ENCODE measurements at regions not wholly inside any gene's neighbourhood (a gene's known extent, or its start where the extent isn't known, plus 50 kb on each side); places are given as distances from the start of the nearest gene placed in this dataset.

- no peak for DNase-seq (ENCODE audit: low read depth in 1 of 2, low spot score in 1 of 2)
Measured at GRCh38 chr6:137776256-137776655, 90.8 kb upstream of the TNFAIP3 start.

GRCh38 chr6:137776786-137777686 is 90.0 kb upstream of the TNFAIP3 start:
- DNase-seq (ENCODE audit: low read depth in 1 of 2, low spot score in 1 of 2) = no peak

- no peak for DNase-seq (ENCODE audit: low read depth in 1 of 2, low spot score in 1 of 2)
Measured at GRCh38 chr6:137777687-137778075, 89.4 kb upstream of the TNFAIP3 start.

GRCh38 chr6:137779982-137780381 is 87.1 kb upstream of the TNFAIP3 start:
- DNase-seq (ENCODE audit: low read depth in 1 of 2, low spot score in 1 of 2) = no peak

- no peak for DNase-seq (ENCODE audit: low read depth in 1 of 2, low spot score in 1 of 2)
Measured at GRCh38 chr6:137780447-137781034, 86.5 kb upstream of the TNFAIP3 start.

- DNase-seq (ENCODE audit: low read depth in 1 of 2, low spot score in 1 of 2) = no peak
Measured at GRCh38 chr6:137781639-137782038, 85.4 kb upstream of the TNFAIP3 start.

- no peak for DNase-seq (ENCODE audit: low read depth in 1 of 2, low spot score in 1 of 2)
Measured at GRCh38 chr6:137782166-137783039, 84.7 kb upstream of the TNFAIP3 start.

GRCh38 chr6:137783710-137784109 is 83.3 kb upstream of the TNFAIP3 start:
- DNase-seq (ENCODE audit: low read depth in 1 of 2, low spot score in 1 of 2) = no peak

- DNase-seq (ENCODE audit: low read depth in 1 of 2, low spot score in 1 of 2) = no peak
Measured at GRCh38 chr6:137784583-137784982, 82.5 kb upstream of the TNFAIP3 start.

GRCh38 chr6:137787016-137787415 is 80.0 kb upstream of the TNFAIP3 start:
- no peak for DNase-seq (ENCODE audit: low read depth in 1 of 2, low spot score in 1 of 2)

GRCh38 chr6:137788248-137788647 is 78.8 kb upstream of the TNFAIP3 start:
- DNase-seq (ENCODE audit: low read depth in 1 of 2, low spot score in 1 of 2) = no peak

GRCh38 chr6:137791281-137792159 is 75.5 kb upstream of the TNFAIP3 start:
- DNase-seq (ENCODE audit: low read depth in 1 of 2, low spot score in 1 of 2) = no peak

- no peak for DNase-seq (ENCODE audit: low read depth in 1 of 2, low spot score in 1 of 2)
Measured at GRCh38 chr6:137792160-137793033, 74.7 kb upstream of the TNFAIP3 start.

GRCh38 chr6:137793805-137794515 is 73.1 kb upstream of the TNFAIP3 start:
- no peak for DNase-seq (ENCODE audit: low read depth in 1 of 2, low spot score in 1 of 2)

- no peak for DNase-seq (ENCODE audit: low read depth in 1 of 2, low spot score in 1 of 2)
Measured at GRCh38 chr6:137794516-137795201, 72.4 kb upstream of the TNFAIP3 start.

- DNase-seq (ENCODE audit: low read depth in 1 of 2, low spot score in 1 of 2) = no peak
Measured at GRCh38 chr6:137795501-137795900, 71.6 kb upstream of the TNFAIP3 start.

GRCh38 chr6:137798261-137798660 is 68.8 kb upstream of the TNFAIP3 start:
- DNase-seq (ENCODE audit: low read depth in 1 of 2, low spot score in 1 of 2) = no peak

GRCh38 chr6:137798846-137799245 is 68.2 kb upstream of the TNFAIP3 start:
- no peak for DNase-seq (ENCODE audit: low read depth in 1 of 2, low spot score in 1 of 2)
